ENCODE measurements at regions not wholly inside any gene's neighbourhood (a gene's known extent, or its start where the extent isn't known, plus 50 kb on each side); places are given as distances from the start of the nearest gene placed in this dataset.

DNA sequence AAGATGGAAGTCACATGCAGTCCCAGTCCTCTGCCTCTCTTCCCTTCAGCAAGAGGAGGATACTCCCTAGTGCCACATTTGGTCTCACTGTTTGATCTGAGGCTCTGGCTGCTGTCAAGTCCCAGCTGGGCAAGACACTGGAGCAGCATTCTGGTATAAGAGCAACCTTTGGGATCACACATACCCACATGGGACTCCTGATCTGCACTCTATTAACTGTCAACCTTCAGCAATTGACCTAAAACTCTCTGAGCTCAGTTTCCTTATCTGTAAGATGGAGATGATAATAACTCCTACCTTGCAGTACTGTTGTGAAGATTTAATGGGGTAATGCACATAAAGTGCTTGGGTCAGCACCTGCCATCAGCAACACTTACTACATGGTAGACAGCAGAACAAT is 437.9 kb downstream of the PIK3R1 start:
- Histone ChIP-seq H3K4me1 (peaks cover 14% of the 10 kb centered on the region), H3K36me3 (replicated peaks in 1 of 2; ENCODE audit: insufficient read depth in 1 of 2, low read depth in 2 of 2) (no peaks in the 10 kb centered on the region), H3K4me3 (no peak overlapping the region), H3K27me3 (no peaks in the 10 kb centered on the region), H3K9me3 (no peaks in the 10 kb centered on the region), H3K27ac (no peak overlapping the region)
- DNase-seq (no peak), ATAC-seq (no peak)
- intact Hi-C loops (cut with DNase I), result no loop called here
- TF ChIP-seq, protein P1, sequence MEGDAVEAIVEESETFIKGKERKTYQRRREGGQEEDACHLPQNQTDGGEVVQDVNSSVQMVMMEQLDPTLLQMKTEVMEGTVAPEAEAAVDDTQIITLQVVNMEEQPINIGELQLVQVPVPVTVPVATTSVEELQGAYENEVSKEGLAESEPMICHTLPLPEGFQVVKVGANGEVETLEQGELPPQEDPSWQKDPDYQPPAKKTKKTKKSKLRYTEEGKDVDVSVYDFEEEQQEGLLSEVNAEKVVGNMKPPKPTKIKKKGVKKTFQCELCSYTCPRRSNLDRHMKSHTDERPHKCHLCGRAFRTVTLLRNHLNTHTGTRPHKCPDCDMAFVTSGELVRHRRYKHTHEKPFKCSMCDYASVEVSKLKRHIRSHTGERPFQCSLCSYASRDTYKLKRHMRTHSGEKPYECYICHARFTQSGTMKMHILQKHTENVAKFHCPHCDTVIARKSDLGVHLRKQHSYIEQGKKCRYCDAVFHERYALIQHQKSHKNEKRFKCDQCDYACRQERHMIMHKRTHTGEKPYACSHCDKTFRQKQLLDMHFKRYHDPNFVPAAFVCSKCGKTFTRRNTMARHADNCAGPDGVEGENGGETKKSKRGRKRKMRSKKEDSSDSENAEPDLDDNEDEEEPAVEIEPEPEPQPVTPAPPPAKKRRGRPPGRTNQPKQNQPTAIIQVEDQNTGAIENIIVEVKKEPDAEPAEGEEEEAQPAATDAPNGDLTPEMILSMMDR (IDR thresholded peaks at IDR 0.05), result no peak
- no peak for TF ChIP-seq POLR2A (IDR thresholded peaks at IDR 0.05)

DNA sequence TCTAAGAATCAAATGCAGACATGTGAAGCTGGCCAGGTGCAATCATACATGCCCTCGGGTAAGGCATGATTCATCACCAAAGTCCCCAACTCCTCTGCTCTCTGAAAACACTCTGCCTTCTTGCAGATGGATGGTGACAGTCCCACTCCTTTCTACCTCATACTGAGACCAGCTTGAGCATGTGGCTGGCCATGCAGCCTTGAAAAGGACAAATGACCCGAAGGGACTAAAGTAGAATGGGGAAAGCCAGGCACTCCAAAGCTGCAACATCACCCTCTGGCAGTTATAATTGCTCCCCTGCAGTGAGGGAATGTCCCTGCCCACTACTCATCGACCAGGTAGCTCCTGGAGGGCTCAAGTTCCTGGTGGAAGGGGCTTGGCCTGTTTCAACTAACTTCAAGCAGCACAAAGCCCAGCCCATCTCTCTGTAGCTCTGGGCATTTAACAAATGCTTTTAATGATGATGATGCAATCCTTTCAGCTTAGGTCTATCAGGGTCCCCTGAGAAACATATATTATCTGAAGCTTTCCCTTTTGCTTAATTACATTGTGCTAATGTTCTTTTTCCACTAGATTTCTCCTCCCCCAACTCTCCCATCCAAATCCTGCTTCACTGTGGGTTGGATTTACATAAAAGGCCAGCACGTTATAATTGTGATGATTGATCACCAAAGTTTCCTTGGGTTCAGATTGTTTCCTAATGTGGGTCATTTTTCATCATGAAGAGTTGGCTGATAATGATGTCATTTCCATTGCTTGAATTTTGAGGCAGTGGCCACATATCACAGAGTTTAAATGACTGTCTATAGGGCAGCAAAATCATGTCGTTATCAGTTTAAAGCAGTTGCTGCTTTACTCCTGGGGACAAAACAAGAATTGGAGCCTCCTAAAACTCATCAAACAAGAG is 436.5 kb upstream of the SLC30A5 start:
- intact Hi-C loops (cut with DNase I), result no loop called here
- DNase-seq, result peak; percentile 11 to 37 (median 22)

DNA sequence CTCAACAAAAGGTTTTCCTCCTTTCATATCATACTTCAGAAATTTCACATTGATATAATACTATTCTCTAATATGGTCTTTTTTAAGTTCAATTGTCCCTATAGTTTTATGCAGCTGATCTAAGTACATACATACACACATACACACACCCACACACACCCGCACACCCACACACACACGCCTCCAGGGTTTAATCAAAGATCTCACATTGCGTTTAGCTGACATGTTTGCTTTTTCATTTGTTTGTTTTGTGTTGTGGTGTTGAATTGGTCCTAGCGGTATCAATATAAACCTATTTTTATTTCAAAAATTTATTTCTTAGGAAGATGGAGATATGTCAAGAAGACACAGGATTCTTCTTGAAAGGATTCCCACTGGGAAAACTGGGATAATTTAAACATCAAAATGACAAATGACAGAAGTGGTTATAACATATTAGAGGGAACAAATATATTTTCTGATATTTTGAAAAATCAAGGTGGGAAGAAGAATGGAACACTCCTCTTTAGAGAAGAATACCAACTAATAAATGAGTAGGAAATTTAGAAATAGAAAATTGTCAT is 434.9 kb upstream of the SLC30A5 start:
- H3K27me3 ChIP-seq, result no peaks in the 10 kb centered on the region
- no peak for TF ChIP-seq POLR2A (IDR thresholded peaks at IDR 0.05)
- TF ChIP-seq, protein P1 (IDR thresholded peaks at IDR 0.05), result no peak
- ATAC-seq (no peak), DNase-seq (no peak)
- H3K27ac ChIP-seq, result no peak overlapping the region
- 52 to 62% methylated on average over 4 of the region's 4 CpGs for WGBS, 2 donors
- H3K4me1 ChIP-seq, result peaks cover 6% of the 10 kb centered on the region
- H3K36me3 ChIP-seq (replicated peaks in 1 of 2; ENCODE audit: insufficient read depth in 1 of 2, low read depth in 2 of 2), result no peaks in the 10 kb centered on the region
- intact Hi-C loops (cut with DNase I), result no loop called here
- H3K9me3 ChIP-seq, result no peaks in the 10 kb centered on the region
- no peak overlapping the region for H3K4me3 ChIP-seq

More for the DNA sequence above, 436.5 kb upstream of the SLC30A5 start:
- Histone ChIP-seq H3K27me3 (no peaks in the 10 kb centered on the region), H3K9me3 (no peaks in the 10 kb centered on the region), H3K4me1 (peaks cover 14% of the 10 kb centered on the region), H3K27ac (peak overlapping the region in 3 of 4 donors; percentile 18 to 62 (median 29)), H3K36me3 (replicated peaks in 1 of 2; ENCODE audit: insufficient read depth in 1 of 2, low read depth in 2 of 2) (no peaks in the 10 kb centered on the region), H3K4me3 (no peak overlapping the region)
- WGBS, 2 donors, result 18 to 22% methylated on average over 5 of the region's 5 CpGs
- peak; percentile 70 for ATAC-seq
- TF ChIP-seq, protein P1 (IDR thresholded peaks at IDR 0.05), result no peak
- peak in 2 of 3 donors; percentile 8 to 32 for TF ChIP-seq POLR2A (IDR thresholded peaks at IDR 0.05)

DNA sequence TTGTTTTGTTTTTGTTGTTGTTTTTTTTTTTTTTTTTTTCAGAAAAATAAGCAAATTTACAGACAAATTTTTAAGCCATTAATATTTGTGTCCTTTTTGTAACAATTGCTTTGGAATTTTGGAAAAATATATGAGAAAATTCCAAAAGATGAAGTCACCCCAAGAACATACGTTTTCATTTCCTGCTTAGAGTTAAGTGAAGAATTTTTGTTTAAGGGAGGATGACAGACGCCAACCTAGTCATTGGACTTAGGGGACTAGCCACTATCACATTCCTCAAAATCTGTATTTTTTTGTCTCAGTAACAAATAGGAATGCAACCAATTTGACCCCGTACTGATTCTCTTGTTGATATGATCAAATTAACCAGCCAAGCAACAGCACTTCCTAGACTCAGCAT is 433.9 kb upstream of the SLC30A5 start:
- Histone ChIP-seq H3K4me1 (peaks cover 5% of the 10 kb centered on the region), H3K4me3 (no peak overlapping the region), H3K9me3 (no peaks in the 10 kb centered on the region), H3K27me3 (no peaks in the 10 kb centered on the region), H3K36me3 (replicated peaks in 1 of 2; ENCODE audit: insufficient read depth in 1 of 2, low read depth in 2 of 2) (no peaks in the 10 kb centered on the region), H3K27ac (no peak overlapping the region)
- TF ChIP-seq, protein P1 (IDR thresholded peaks at IDR 0.05), result no peak
- no peak for TF ChIP-seq POLR2A (IDR thresholded peaks at IDR 0.05)
- ATAC-seq (no peak), DNase-seq (no peak)
- intact Hi-C loops (cut with DNase I), result no loop called here
- 73 to 74% methylated on average over 3 of the region's 3 CpGs for WGBS, 2 donors
